HepG2 (cell line): ENCODE measurements at regions not wholly inside any gene's neighbourhood (a gene's known extent, or its start where the extent isn't known, plus 50 kb on each side); places are given as distances from the start of the nearest gene placed in this dataset.
"Not testable (repeated sequence)": the region's sequence is repeated elsewhere in the genome, so short reads cannot be mapped to it uniquely, and the experiment has no call there.

Experiments
- ATAC-seq: fragments of 200-7000 bp; cut with Tn5 transposase; 3 replicates; pipeline ENCODE4 v1.9.1; 2020; ENCODE audit warnings: mild to moderate bottlenecking, moderate library complexity
- BruUV-seq: library from RNA; stranded (reverse); fragments of 400-500 nt; replicated peaks from 2 replicates; lab custom pipeline; 2021; lab: Mats Ljungman, UMichigan
- CTCF ChIA-PET: fragments of 300-600 bp; formaldehyde crosslinking; extraction: SDS; loops from one replicate; lab custom pipeline; 2021; ENCODE audit warnings: low total read pairs, inconsistent platforms, low intra/inter-chr PET ratio; lab: Yijun Ruan, JAX
- POLR2A ChIA-PET: fragments of 350-600 bp; sonication (Branson Sonifier 250); formaldehyde crosslinking; loops from one replicate; lab custom pipeline; 2020; ENCODE audit warnings: antibody characterized with exemption, inconsistent platforms; lab: Yijun Ruan, JAX
- DNase-seq: peaks from one replicate; pipeline ENCODE4 v3.0.0-alpha.2; 2015; ENCODE audit warnings: low spot score
- FAIRE-seq: peaks from 3 replicates; lab custom pipeline; 2011; peaks lifted over from hg19 to GRCh38; lab: Jason Lieb, UNC
- H2AFZ ChIP-seq: one replicate; pipeline ENCODE4 v1.6.1; 2011; ENCODE audit warnings: low read length, inconsistent platforms
- H3K27ac ChIP-seq: fragments of 300-600 bp; 3 replicates; pipeline ENCODE4 v1.8.0; 2011; ENCODE audit warnings: mixed run types, mild to moderate bottlenecking, mixed read lengths, low read length, inconsistent platforms; ENCODE audit not compliant: insufficient read depth; ENCODE audit errors: extremely low read length
- H3K27me3 ChIP-seq, 2 experiments: fragments of 200-600 bp in 1 of 2; 2 replicates in 1 of 2; 3 replicates in 1 of 2; pipeline versions ENCODE4 v1.6.0 to v1.8.0; 2011; ENCODE audit warnings: low read length in 2 of 2, mild to moderate bottlenecking in 2 of 2, moderate library complexity in 2 of 2, inconsistent platforms in 1 of 2; ENCODE audit not compliant: insufficient read depth in 2 of 2, control insufficient read depth in 1 of 2
- H3K36me3 ChIP-seq, 2 experiments: fragments of 200-600 bp in 1 of 2; replicated peaks in 1 of 2; 2 replicates in 1 of 2; 3 replicates in 1 of 2; pipeline versions ENCODE4 v1.5.1 to v1.8.0; 2011; ENCODE audit warnings: low read length in 2 of 2, inconsistent platforms in 1 of 2; ENCODE audit not compliant: insufficient read depth in 2 of 2, control insufficient read depth in 1 of 2
- H3K4me1 ChIP-seq: 2 replicates; pipeline ENCODE4 v1.5.1; 2012; ENCODE audit warnings: low read length, inconsistent platforms; ENCODE audit not compliant: insufficient read depth
- H3K4me2 ChIP-seq: 2 replicates; pipeline ENCODE4 v1.6.0; 2011; ENCODE audit warnings: low read depth, low read length, inconsistent platforms
- H3K4me3 ChIP-seq, 3 experiments: fragments of 200-600 bp in 1 of 3; sonication (generic), shearing (Covaris generic) in 1 of 3; replicated peaks in 1 of 3; 2 replicates each; pipeline ENCODE4 v1.5.1; 2011 to 2016; ENCODE audit warnings: low read length in 3 of 3, inconsistent platforms in 2 of 3, low read depth in 2 of 3, mild to moderate bottlenecking in 2 of 3, control low read depth in 1 of 3, mixed read lengths in 1 of 3; ENCODE audit not compliant: insufficient read depth in 1 of 3
- H3K79me2 ChIP-seq: one replicate; pipeline ENCODE4 v1.6.1; 2011; ENCODE audit warnings: low read length, inconsistent platforms; ENCODE audit not compliant: insufficient read depth
- H3K9ac ChIP-seq: 2 replicates; pipeline ENCODE4 v1.6.0; 2011; ENCODE audit warnings: mild to moderate bottlenecking, low read depth, low read length, inconsistent platforms; ENCODE audit not compliant: insufficient read depth
- H3K9me3 ChIP-seq: 2 replicates; pipeline ENCODE4 v1.5.1; 2012; ENCODE audit warnings: mild to moderate bottlenecking, low read length
- H4K20me1 ChIP-seq: 2 replicates; pipeline ENCODE4 v1.6.0; 2011; ENCODE audit warnings: inconsistent platforms, mild to moderate bottlenecking, low read length, moderate library complexity; ENCODE audit not compliant: insufficient read depth
- CCDC6 ChIP-seq: sonication (generic); formaldehyde crosslinking; IDR thresholded peaks from 2 replicates; pipeline ENCODE4 v1.8.1; 2022; ENCODE audit warnings: mild to moderate bottlenecking, missing genetic modification reagents, moderate library complexity
- CHD2 ChIP-seq: IDR thresholded peaks from 2 replicates; pipeline ENCODE4 v1.6.1; 2011; ENCODE audit warnings: low read depth, low read length, improper control_type of control experiment
- ISL2 ChIP-seq: sonication (generic); formaldehyde crosslinking; IDR thresholded peaks from 2 replicates; pipeline ENCODE4 v1.5.0; 2020; ENCODE audit warnings: missing genetic modification reagents
- KDM3A ChIP-seq: IDR thresholded peaks from 2 replicates; pipeline ENCODE4 v1.6.1; 2018; ENCODE audit warnings: low read depth, missing compliant biosample characterization
- MYPOP ChIP-seq: sonication (generic); formaldehyde crosslinking; IDR thresholded peaks from 2 replicates; pipeline ENCODE4 v1.8.1; 2023; ENCODE audit warnings: mild to moderate bottlenecking, moderate library complexity, missing genetic modification reagents
- TMF1 ChIP-seq: sonication (generic); formaldehyde crosslinking; IDR thresholded peaks from 2 replicates; pipeline ENCODE4 v1.8.1; 2022; ENCODE audit warnings: low read depth, missing genetic modification reagents
- ZBTB1 ChIP-seq: sonication (generic); formaldehyde crosslinking; IDR thresholded peaks from 2 replicates; pipeline ENCODE4 v1.4.0; 2020; ENCODE audit warnings: missing genetic modification reagents, borderline replicate concordance
- ZNF605 ChIP-seq: sonication (generic); formaldehyde crosslinking; IDR thresholded peaks from 2 replicates; pipeline ENCODE4 v1.8.0; 2022; ENCODE audit warnings: mild to moderate bottlenecking, missing genetic modification reagents
- ZNF607 ChIP-seq: sonication (generic); formaldehyde crosslinking; IDR thresholded peaks from 2 replicates; pipeline ENCODE4 v1.5.1; 2020; ENCODE audit warnings: missing genetic modification reagents, mild to moderate bottlenecking, borderline replicate concordance
- WGBS: methylation state at CpG from one replicate; pipeline ENCODE4 v1.1.6; 2017; ENCODE audit warnings: low lambda C conversion rate; 5-methylcytosine and 5-hydroxymethylcytosine counted together
- in situ Hi-C: cut with HindIII; loops from 2 replicates; pipeline ENCODE4 v1.10.0; 2017; ENCODE audit warnings: low pct_unique_long_range_greater_than_20kb; ENCODE audit not compliant: extremely low pct_ligation_motif_present
- intact Hi-C: fragments of 100-400 bp; cut with micrococcal nuclease; formaldehyde crosslinking; loops from one replicate; pipeline ENCODE4 v1.10.0; 2022; ENCODE audit not compliant: unreplicated experiment
- TF ChIP-seq, protein P1 (sequence below): sonication (generic); formaldehyde crosslinking; IDR thresholded peaks from 2 replicates; pipeline ENCODE4 v1.5.0; 2020; ENCODE audit warnings: mild to moderate bottlenecking, missing genetic modification reagents, borderline replicate concordance

- not testable (repeated sequence) for BruUV-seq
These were observed 64.8 kb upstream of the UXS1 start for GRCh38 chr2:106258859-106259258.

GRCh38 chr2:106257830-106258229 lies 63.7 kb upstream of the UXS1 start:
- no peaks in the 10 kb centered on the region for H4K20me1 ChIP-seq
- POLR2A ChIA-PET = no interaction called here
- no peak for ATAC-seq
- intact Hi-C loops (no loop called here), in situ Hi-C loops (no loop called here)
- no peak for DNase-seq
- H3K27me3 ChIP-seq = no peaks in the 10 kb centered on the region
- no peaks in the 10 kb centered on the region for H3K36me3 ChIP-seq
- H3K4me2 ChIP-seq = no peak overlapping the region
- H2AFZ ChIP-seq = no peak overlapping the region
- FAIRE-seq = no peak
- no peak overlapping the region for H3K9ac ChIP-seq
- BruUV-seq = no TSS peak
- WGBS = 62% methylated on average over 3 of the region's 3 CpGs
- H3K9me3 ChIP-seq = no peaks in the 10 kb centered on the region
- CTCF ChIA-PET = no interaction called here
- H3K79me2 ChIP-seq = no peaks in the 10 kb centered on the region
- peaks cover 13% of the 10 kb centered on the region; the same call in 1 of the 2 replicates for H3K4me1 ChIP-seq
- H3K4me3 ChIP-seq = no peak overlapping the region
- H3K27ac ChIP-seq = no peak overlapping the region
- no peak for TF ChIP-seq ZNF605 (CRISPR knock-in tag)
- TF ChIP-seq MYPOP = no peak
- no peak for TF ChIP-seq TMF1
- no peak for TF ChIP-seq ISL2 (CRISPR knock-in tag)
- TF ChIP-seq ZBTB1 (CRISPR knock-in tag) = no peak
- TF ChIP-seq, protein P1, sequence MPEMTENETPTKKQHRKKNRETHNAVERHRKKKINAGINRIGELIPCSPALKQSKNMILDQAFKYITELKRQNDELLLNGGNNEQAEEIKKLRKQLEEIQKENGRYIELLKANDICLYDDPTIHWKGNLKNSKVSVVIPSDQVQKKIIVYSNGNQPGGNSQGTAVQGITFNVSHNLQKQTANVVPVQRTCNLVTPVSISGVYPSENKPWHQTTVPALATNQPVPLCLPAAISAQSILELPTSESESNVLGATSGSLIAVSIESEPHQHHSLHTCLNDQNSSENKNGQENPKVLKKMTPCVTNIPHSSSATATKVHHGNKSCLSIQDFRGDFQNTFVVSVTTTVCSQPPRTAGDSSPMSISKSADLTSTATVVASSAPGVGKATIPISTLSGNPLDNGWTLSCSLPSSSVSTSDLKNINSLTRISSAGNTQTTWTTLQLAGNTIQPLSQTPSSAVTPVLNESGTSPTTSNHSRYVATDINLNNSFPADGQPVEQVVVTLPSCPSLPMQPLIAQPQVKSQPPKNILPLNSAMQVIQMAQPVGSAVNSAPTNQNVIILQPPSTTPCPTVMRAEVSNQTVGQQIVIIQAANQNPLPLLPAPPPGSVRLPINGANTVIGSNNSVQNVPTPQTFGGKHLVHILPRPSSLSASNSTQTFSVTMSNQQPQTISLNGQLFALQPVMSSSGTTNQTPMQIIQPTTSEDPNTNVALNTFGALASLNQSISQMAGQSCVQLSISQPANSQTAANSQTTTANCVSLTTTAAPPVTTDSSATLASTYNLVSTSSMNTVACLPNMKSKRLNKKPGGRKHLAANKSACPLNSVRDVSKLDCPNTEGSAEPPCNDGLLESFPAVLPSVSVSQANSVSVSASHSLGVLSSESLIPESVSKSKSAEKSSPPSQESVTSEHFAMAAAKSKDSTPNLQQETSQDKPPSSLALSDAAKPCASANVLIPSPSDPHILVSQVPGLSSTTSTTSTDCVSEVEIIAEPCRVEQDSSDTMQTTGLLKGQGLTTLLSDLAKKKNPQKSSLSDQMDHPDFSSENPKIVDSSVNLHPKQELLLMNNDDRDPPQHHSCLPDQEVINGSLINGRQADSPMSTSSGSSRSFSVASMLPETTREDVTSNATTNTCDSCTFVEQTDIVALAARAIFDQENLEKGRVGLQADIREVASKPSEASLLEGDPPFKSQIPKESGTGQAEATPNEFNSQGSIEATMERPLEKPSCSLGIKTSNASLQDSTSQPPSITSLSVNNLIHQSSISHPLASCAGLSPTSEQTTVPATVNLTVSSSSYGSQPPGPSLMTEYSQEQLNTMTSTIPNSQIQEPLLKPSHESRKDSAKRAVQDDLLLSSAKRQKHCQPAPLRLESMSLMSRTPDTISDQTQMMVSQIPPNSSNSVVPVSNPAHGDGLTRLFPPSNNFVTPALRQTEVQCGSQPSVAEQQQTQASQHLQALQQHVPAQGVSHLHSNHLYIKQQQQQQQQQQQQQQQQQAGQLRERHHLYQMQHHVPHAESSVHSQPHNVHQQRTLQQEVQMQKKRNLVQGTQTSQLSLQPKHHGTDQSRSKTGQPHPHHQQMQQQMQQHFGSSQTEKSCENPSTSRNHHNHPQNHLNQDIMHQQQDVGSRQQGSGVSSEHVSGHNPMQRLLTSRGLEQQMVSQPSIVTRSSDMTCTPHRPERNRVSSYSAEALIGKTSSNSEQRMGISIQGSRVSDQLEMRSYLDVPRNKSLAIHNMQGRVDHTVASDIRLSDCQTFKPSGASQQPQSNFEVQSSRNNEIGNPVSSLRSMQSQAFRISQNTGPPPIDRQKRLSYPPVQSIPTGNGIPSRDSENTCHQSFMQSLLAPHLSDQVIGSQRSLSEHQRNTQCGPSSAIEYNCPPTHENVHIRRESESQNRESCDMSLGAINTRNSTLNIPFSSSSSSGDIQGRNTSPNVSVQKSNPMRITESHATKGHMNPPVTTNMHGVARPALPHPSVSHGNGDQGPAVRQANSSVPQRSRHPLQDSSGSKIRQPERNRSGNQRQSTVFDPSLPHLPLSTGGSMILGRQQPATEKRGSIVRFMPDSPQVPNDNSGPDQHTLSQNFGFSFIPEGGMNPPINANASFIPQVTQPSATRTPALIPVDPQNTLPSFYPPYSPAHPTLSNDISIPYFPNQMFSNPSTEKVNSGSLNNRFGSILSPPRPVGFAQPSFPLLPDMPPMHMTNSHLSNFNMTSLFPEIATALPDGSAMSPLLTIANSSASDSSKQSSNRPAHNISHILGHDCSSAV = no peak
- no peak for TF ChIP-seq CCDC6 (CRISPR knock-in tag)
- TF ChIP-seq CHD2 = no peak
- no peak for TF ChIP-seq KDM3A (CRISPR knock-in tag)
- no peak for TF ChIP-seq ZNF607 (CRISPR knock-in tag)

More at GRCh38 chr2:106258859-106259258, 64.8 kb upstream of the UXS1 start:
- ATAC-seq, H3K27me3 ChIP-seq, H4K20me1 ChIP-seq, H3K9ac ChIP-seq, H3K27ac ChIP-seq, H3K36me3 ChIP-seq, H3K79me2 ChIP-seq, DNase-seq, H3K4me2 ChIP-seq, H3K4me3 ChIP-seq, in situ Hi-C loops, H3K9me3 ChIP-seq, intact Hi-C loops, FAIRE-seq, CTCF ChIA-PET, H2AFZ ChIP-seq, POLR2A ChIA-PET: not testable (repeated sequence)
- WGBS = 75% methylated on average over 7 of the region's 7 CpGs
- peaks cover 18% of the 10 kb centered on the region for H3K4me1 ChIP-seq
